SU-DHL-6 (cell line): ENCODE measurements at regions not wholly inside any gene's neighbourhood (a gene's known extent, or its start where the extent isn't known, plus 50 kb on each side); places are given as distances from the start of the nearest gene placed in this dataset.

Experiments used
- CTCF ChIP-seq: fragments of 200-600 bp; sonication (generic); IDR thresholded peaks from one replicate; pipeline ENCODE4 v1.5.1; 2017; ENCODE audit warnings: antibody characterized with exemption, mild to moderate bottlenecking, low read length, moderate library complexity; ENCODE audit not compliant: insufficient read depth, poor library complexity, severe bottlenecking
- EZH2phosphoT487 ChIP-seq: fragments of 200-600 bp; sonication (generic), shearing (Covaris generic); conservative IDR thresholded peaks from 2 replicates; pipeline ENCODE4 v1.6.1; 2018; ENCODE audit warnings: mild to moderate bottlenecking, antibody characterized with exemption, low read length, moderate library complexity, mixed read lengths

- no peak for TF ChIP-seq CTCF
- no peak for TF ChIP-seq EZH2phosphoT487
Measured at GRCh38 chr14:48435221-48435620, 759.8 kb upstream of the MDGA2 start.
